ENCODE measurements at regions not wholly inside any gene's neighbourhood (a gene's known extent, or its start where the extent isn't known, plus 50 kb on each side); places are given as distances from the start of the nearest gene placed in this dataset.

DNA sequence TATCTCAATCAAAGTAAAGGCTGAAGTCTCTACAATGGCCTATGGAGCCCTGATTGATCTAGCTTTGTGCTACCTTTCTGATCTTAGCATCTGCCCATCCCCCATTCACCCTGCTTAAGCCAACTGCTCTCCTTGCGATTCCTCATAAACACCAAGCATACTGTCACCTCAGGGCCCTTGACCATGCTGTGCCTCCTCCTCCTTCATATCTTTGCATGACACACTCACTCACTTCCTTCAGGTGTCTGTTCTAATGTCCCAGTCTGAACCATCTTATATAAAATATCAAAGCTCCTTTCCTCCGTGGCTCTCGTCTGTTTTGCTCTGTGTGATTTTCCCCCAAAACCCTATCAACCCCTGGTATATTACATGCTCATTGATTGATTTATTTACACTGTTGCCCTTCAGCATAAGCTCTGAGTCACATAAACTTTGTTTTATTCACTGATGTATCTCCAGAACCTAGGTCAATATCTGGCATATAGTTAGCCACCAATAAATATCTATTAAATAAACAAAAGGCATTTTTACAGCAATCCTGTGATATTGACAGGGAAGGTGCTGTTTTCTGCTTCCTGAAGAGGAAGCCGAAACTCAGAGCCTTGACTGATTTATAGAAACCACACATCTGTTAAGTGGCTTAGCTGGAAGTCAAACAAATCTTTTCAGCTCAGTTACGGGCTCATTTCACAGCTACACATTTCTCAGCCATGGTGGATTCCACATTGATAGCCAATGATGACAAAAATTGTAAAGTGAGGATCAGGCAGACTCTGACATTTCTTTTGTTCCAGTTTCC is 103.6 kb downstream of the BOD1 start:
- CTCF ChIA-PET = interaction anchor here (1.0 kb wide), 1 partner anchor 18 kb away, joined by 3 read pairs; no protein-coding TSS in a partner anchor
- ATAC-seq (no peak), DNase-seq (no peak)
- Mint-ChIP-seq H3K27ac (no peak overlapping the region), H3K4me3 (no peak overlapping the region), H3K36me3 (ENCODE audit: low read depth) (no peaks in the 10 kb centered on the region), H3K4me1 (ENCODE audit: low read depth) (no peaks in the 10 kb centered on the region), H3K27me3 (peaks cover 19% of the 10 kb centered on the region), H3K9me3 (no peaks in the 10 kb centered on the region)
- intact Hi-C loops (cut with micrococcal nuclease) = no loop called here
- POLR2A ChIA-PET = no interaction called here
- TF ChIP-seq, protein P1, sequence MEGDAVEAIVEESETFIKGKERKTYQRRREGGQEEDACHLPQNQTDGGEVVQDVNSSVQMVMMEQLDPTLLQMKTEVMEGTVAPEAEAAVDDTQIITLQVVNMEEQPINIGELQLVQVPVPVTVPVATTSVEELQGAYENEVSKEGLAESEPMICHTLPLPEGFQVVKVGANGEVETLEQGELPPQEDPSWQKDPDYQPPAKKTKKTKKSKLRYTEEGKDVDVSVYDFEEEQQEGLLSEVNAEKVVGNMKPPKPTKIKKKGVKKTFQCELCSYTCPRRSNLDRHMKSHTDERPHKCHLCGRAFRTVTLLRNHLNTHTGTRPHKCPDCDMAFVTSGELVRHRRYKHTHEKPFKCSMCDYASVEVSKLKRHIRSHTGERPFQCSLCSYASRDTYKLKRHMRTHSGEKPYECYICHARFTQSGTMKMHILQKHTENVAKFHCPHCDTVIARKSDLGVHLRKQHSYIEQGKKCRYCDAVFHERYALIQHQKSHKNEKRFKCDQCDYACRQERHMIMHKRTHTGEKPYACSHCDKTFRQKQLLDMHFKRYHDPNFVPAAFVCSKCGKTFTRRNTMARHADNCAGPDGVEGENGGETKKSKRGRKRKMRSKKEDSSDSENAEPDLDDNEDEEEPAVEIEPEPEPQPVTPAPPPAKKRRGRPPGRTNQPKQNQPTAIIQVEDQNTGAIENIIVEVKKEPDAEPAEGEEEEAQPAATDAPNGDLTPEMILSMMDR (IDR thresholded peaks at IDR 0.05) = no peak

DNA sequence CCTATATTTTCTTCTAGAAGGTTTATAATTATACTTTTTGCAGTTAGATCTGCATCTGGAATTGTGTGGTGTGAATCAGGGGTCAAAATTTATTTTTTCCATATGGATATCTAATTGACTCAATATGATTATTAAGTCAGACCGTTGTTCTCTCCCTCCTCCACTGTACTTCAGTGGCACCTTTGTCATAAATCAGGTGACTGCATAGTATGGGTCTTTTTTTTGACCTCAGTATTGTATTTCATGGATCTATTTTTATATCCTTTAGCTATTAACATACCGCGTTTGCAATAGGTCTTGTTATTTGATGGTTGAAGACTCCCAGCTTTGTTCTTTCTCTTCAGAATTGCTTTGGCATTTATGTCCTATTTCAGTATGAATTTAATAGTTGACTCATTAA is 107.4 kb downstream of the BOD1 start:
- H3K4me3 Mint-ChIP-seq = no peak overlapping the region
- POLR2A ChIA-PET = no interaction called here
- CTCF ChIA-PET = no interaction called here
- no peak for DNase-seq
- peaks cover 1% of the 10 kb centered on the region for H3K9me3 Mint-ChIP-seq
- H3K36me3 Mint-ChIP-seq (ENCODE audit: low read depth) = no peaks in the 10 kb centered on the region
- ATAC-seq = no peak
- intact Hi-C loops (cut with micrococcal nuclease) = no loop called here
- TF ChIP-seq, protein P1 (IDR thresholded peaks at IDR 0.05) = no peak
- H3K4me1 Mint-ChIP-seq (ENCODE audit: low read depth) = no peaks in the 10 kb centered on the region
- no peak overlapping the region for H3K27ac Mint-ChIP-seq
- peaks cover 17% of the 10 kb centered on the region for H3K27me3 Mint-ChIP-seq

DNA sequence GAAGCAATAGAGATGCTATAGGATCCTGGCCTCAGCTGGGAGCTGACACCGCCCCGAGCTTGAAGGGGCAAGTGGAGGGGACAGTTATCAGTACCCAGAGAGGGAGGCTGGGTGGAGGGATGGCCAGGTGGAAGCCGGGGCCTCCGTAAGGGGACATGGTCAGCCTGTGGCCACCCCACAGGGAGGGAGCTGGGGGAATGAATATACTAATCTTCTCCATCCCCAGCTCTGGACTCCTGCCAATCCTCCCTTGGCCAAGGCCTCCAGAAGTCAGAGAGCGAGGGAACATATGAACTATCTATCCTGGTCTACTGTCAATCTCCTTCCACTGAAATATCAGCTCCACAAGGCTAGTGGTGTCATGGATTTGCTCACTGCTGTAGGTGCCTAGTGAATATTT is 109.3 kb downstream of the BOD1 start:
- peaks cover 1% of the 10 kb centered on the region for H3K9me3 Mint-ChIP-seq
- TF ChIP-seq, protein P1 (IDR thresholded peaks at IDR 0.05) = no peak
- ChIA-PET POLR2A (no interaction called here), CTCF (no interaction called here)
- H3K36me3 Mint-ChIP-seq (ENCODE audit: low read depth) = no peaks in the 10 kb centered on the region
- no peak for DNase-seq
- peaks cover 7% of the 10 kb centered on the region for H3K27me3 Mint-ChIP-seq
- ATAC-seq = no peak
- H3K27ac Mint-ChIP-seq = no peak overlapping the region
- intact Hi-C loops (cut with micrococcal nuclease) = no loop called here
- H3K4me1 Mint-ChIP-seq (ENCODE audit: low read depth) = no peaks in the 10 kb centered on the region
- no peak overlapping the region for H3K4me3 Mint-ChIP-seq

DNA sequence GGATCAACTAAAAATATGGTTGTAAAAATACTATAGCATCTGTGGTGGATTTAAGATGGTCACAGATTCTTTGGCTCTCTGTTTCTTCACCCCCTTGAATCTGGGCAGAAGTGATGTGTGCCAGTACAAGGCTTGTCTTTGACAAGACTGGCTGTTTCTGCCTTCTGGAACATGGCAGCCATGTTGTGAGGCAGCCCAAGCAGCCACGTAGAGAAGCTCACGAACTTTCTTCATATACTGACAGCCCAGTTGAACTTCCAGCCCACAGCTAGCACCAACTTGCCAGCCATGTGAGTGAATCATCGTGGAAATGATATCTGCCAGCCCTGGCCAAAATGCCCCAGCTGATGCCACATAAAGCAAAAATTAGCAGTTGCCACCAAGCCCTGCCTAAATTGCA is 110.8 kb downstream of the BOD1 start:
- DNase-seq = no peak
- TF ChIP-seq, protein P1 (IDR thresholded peaks at IDR 0.05) = no peak
- no peak overlapping the region for H3K27ac Mint-ChIP-seq
- no peak overlapping the region for H3K4me3 Mint-ChIP-seq
- CTCF ChIA-PET = no interaction called here
- no peaks in the 10 kb centered on the region for H3K4me1 Mint-ChIP-seq (ENCODE audit: low read depth)
- H3K9me3 Mint-ChIP-seq = peaks cover 1% of the 10 kb centered on the region
- intact Hi-C loops (cut with micrococcal nuclease) = no loop called here
- peaks cover 1% of the 10 kb centered on the region for H3K27me3 Mint-ChIP-seq
- POLR2A ChIA-PET = no interaction called here
- ATAC-seq = no peak
- no peaks in the 10 kb centered on the region for H3K36me3 Mint-ChIP-seq (ENCODE audit: low read depth)

DNA sequence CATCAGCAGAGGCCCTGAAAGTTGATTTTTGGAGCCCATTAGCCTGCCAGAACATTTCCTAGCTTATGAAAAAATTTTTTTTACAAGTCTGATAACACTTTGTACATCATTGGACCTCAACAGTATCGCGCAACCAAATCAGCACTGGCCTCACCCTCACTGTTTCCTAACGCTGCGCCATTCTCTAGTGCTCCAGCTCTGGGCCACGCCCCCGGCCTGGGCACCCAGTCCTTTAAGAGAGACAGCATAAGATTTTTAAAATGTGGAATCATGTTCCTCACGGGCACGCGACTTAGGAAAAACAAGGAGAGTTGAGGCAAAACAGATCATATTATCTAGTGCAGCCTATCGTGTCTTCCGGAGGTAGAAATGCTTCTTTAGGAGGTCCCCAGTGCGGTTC is 114.5 kb downstream of the BOD1 start:
- H3K4me3 Mint-ChIP-seq = no peak overlapping the region
- no peaks in the 10 kb centered on the region for H3K36me3 Mint-ChIP-seq (ENCODE audit: low read depth)
- no peak overlapping the region for H3K27ac Mint-ChIP-seq
- ChIA-PET POLR2A (no interaction called here), CTCF (no interaction called here)
- H3K27me3 Mint-ChIP-seq = peaks cover 1% of the 10 kb centered on the region
- TF ChIP-seq, protein P1 (IDR thresholded peaks at IDR 0.05) = no peak
- H3K4me1 Mint-ChIP-seq (ENCODE audit: low read depth) = no peaks in the 10 kb centered on the region
- peaks cover 1% of the 10 kb centered on the region for H3K9me3 Mint-ChIP-seq
- intact Hi-C loops (cut with micrococcal nuclease) = no loop called here
- DNase-seq = no peak
- no peak for ATAC-seq
